BLaER1 (cell line): ENCODE measurements at regions not wholly inside any gene's neighbourhood (a gene's known extent, or its start where the extent isn't known, plus 50 kb on each side); places are given as distances from the start of the nearest gene placed in this dataset.
"Not testable (repeated sequence)": the region's sequence is repeated elsewhere in the genome, so short reads cannot be mapped to it uniquely, and the experiment has no call there.

Experiments used
- H3K27ac ChIP-seq: shearing (Covaris generic); formaldehyde crosslinking; 2 replicates; pipeline ENCODE4 v1.8.1; 2022
- H3K27me3 ChIP-seq: shearing (Covaris generic); formaldehyde crosslinking; 2 replicates; pipeline ENCODE4 v1.8.1; 2022
- H3K36me3 ChIP-seq: shearing (Covaris generic); formaldehyde crosslinking; 2 replicates; pipeline ENCODE4 v1.8.1; 2022
- H3K4me1 ChIP-seq: shearing (Covaris generic); formaldehyde crosslinking; 2 replicates; pipeline ENCODE4 v1.8.1; 2022
- H3K4me2 ChIP-seq: shearing (Covaris generic); formaldehyde crosslinking; 2 replicates; pipeline ENCODE4 v1.8.1; 2022
- H3K4me3 ChIP-seq: shearing (Covaris generic); formaldehyde crosslinking; 2 replicates; pipeline ENCODE4 v1.8.1; 2022
- H3K9ac ChIP-seq: shearing (Covaris generic); formaldehyde crosslinking; 2 replicates; pipeline ENCODE4 v1.8.1; 2022
- H3K9me3 ChIP-seq: shearing (Covaris generic); formaldehyde crosslinking; 2 replicates; pipeline ENCODE4 v1.8.1; 2022
- H4K20me1 ChIP-seq: shearing (Covaris generic); formaldehyde crosslinking; 2 replicates; pipeline ENCODE4 v1.8.1; 2022
- Cebpa-rat ChIP-seq: shearing (Covaris generic); IDR thresholded peaks from 2 replicates; pipeline ENCODE4 v1.8.1; 2022

GRCh38 chr2:132220589-132220988 is 58.8 kb upstream of the ANKRD30BL start:
- H3K27me3 ChIP-seq, H3K9ac ChIP-seq, H4K20me1 ChIP-seq, H3K36me3 ChIP-seq, H3K9me3 ChIP-seq, H3K27ac ChIP-seq, H3K4me3 ChIP-seq, H3K4me1 ChIP-seq, H3K4me2 ChIP-seq: not testable (repeated sequence)

GRCh38 chr2:132221886-132222285 is 60.1 kb upstream of the ANKRD30BL start:
- not testable (repeated sequence) for H3K4me1 ChIP-seq, H4K20me1 ChIP-seq, H3K4me2 ChIP-seq, H3K9ac ChIP-seq, H3K27me3 ChIP-seq, H3K9me3 ChIP-seq, H3K4me3 ChIP-seq, H3K27ac ChIP-seq, H3K36me3 ChIP-seq

GRCh38 chr2:132252191-132252893 is 90.6 kb upstream of the ANKRD30BL start:
- no peak overlapping the region for H3K4me3 ChIP-seq
- H3K9ac ChIP-seq = no peak overlapping the region
- H4K20me1 ChIP-seq = no peaks in the 10 kb centered on the region
- H3K36me3 ChIP-seq = no peaks in the 10 kb centered on the region
- TF ChIP-seq Cebpa-rat = no peak
- H3K9me3 ChIP-seq = peaks cover 61% of the 10 kb centered on the region
- H3K4me1 ChIP-seq = no peaks in the 10 kb centered on the region
- H3K27ac ChIP-seq = no peak overlapping the region
- no peaks in the 10 kb centered on the region for H3K27me3 ChIP-seq
- H3K4me2 ChIP-seq = no peak overlapping the region

- H3K4me1 ChIP-seq = no peaks in the 10 kb centered on the region
- H3K9ac ChIP-seq = no peak overlapping the region
- no peaks in the 10 kb centered on the region for H3K36me3 ChIP-seq
- no peak overlapping the region for H3K27ac ChIP-seq
- H3K4me2 ChIP-seq = no peak overlapping the region
- peaks cover 66% of the 10 kb centered on the region for H3K9me3 ChIP-seq
- H3K27me3 ChIP-seq = no peaks in the 10 kb centered on the region
- no peak overlapping the region for H3K4me3 ChIP-seq
- no peak for TF ChIP-seq Cebpa-rat
- no peaks in the 10 kb centered on the region for H4K20me1 ChIP-seq
Observed at GRCh38 chr2:132252894-132253264, 91.1 kb upstream of the ANKRD30BL start.

GRCh38 chr2:132253496-132254305 is 91.9 kb upstream of the ANKRD30BL start:
- Histone ChIP-seq H3K27ac (no peak overlapping the region), H3K4me1 (no peaks in the 10 kb centered on the region), H4K20me1 (no peaks in the 10 kb centered on the region), H3K9ac (no peak overlapping the region), H3K36me3 (no peaks in the 10 kb centered on the region), H3K9me3 (peaks cover 73% of the 10 kb centered on the region), H3K4me3 (no peak overlapping the region), H3K27me3 (no peaks in the 10 kb centered on the region), H3K4me2 (no peak overlapping the region)
- no peak for TF ChIP-seq Cebpa-rat

GRCh38 chr2:132254306-132254919 is 92.7 kb upstream of the ANKRD30BL start:
- peaks cover 69% of the 10 kb centered on the region for H3K9me3 ChIP-seq

GRCh38 chr2:132255714-132256113 is 94.0 kb upstream of the ANKRD30BL start:
- H3K9ac ChIP-seq = no peak overlapping the region
- H3K9me3 ChIP-seq = peaks cover 59% of the 10 kb centered on the region
- no peak overlapping the region for H3K4me3 ChIP-seq
- H3K27ac ChIP-seq = no peak overlapping the region
- no peaks in the 10 kb centered on the region for H3K4me1 ChIP-seq
- H3K27me3 ChIP-seq = no peaks in the 10 kb centered on the region
- H3K4me2 ChIP-seq = no peak overlapping the region
- H4K20me1 ChIP-seq = no peaks in the 10 kb centered on the region
- H3K36me3 ChIP-seq = no peaks in the 10 kb centered on the region
- no peak for TF ChIP-seq Cebpa-rat

More at GRCh38 chr2:132254306-132254919, 92.7 kb upstream of the ANKRD30BL start:
- H3K4me2 ChIP-seq, H3K9ac ChIP-seq, H4K20me1 ChIP-seq, H3K27ac ChIP-seq, H3K4me3 ChIP-seq, H3K36me3 ChIP-seq, H3K27me3 ChIP-seq, H3K4me1 ChIP-seq: not testable (repeated sequence)

GRCh38 chr2:132256251-132256902 is 94.6 kb upstream of the ANKRD30BL start:
- Histone ChIP-seq H3K9me3 (peaks cover 59% of the 10 kb centered on the region), H3K27me3 (no peaks in the 10 kb centered on the region), H3K9ac (no peak overlapping the region), H3K4me1 (no peaks in the 10 kb centered on the region), H3K36me3 (no peaks in the 10 kb centered on the region), H3K4me2 (no peak overlapping the region), H3K4me3 (no peak overlapping the region), H4K20me1 (no peaks in the 10 kb centered on the region), H3K27ac (no peak overlapping the region)
- TF ChIP-seq Cebpa-rat = no peak

GRCh38 chr2:132256903-132257300 is 95.2 kb upstream of the ANKRD30BL start:
- H4K20me1 ChIP-seq, H3K4me3 ChIP-seq, H3K4me2 ChIP-seq, H3K36me3 ChIP-seq, H3K4me1 ChIP-seq, H3K9ac ChIP-seq, H3K27ac ChIP-seq, H3K27me3 ChIP-seq: not testable (repeated sequence)
- H3K9me3 ChIP-seq = peaks cover 59% of the 10 kb centered on the region

GRCh38 chr2:132257301-132258171 is 95.8 kb upstream of the ANKRD30BL start:
- H3K9me3 ChIP-seq = peaks cover 59% of the 10 kb centered on the region
- not testable (repeated sequence) for H3K36me3 ChIP-seq, H3K4me2 ChIP-seq, H3K27ac ChIP-seq, H3K4me3 ChIP-seq, H3K27me3 ChIP-seq, H3K4me1 ChIP-seq, H3K9ac ChIP-seq, H4K20me1 ChIP-seq

GRCh38 chr2:132259276-132259675 is 97.5 kb upstream of the ANKRD30BL start:
- not testable (repeated sequence) for H3K4me3 ChIP-seq, H3K36me3 ChIP-seq, H3K9ac ChIP-seq, H3K4me2 ChIP-seq, H3K4me1 ChIP-seq, H4K20me1 ChIP-seq, H3K27ac ChIP-seq, H3K27me3 ChIP-seq
- H3K9me3 ChIP-seq = peaks cover 41% of the 10 kb centered on the region

GRCh38 chr2:132265595-132265994 is 103.8 kb upstream of the ANKRD30BL start:
- not testable (repeated sequence) for H4K20me1 ChIP-seq, H3K4me3 ChIP-seq, H3K36me3 ChIP-seq, H3K9ac ChIP-seq, H3K4me2 ChIP-seq, H3K27me3 ChIP-seq, H3K9me3 ChIP-seq, H3K27ac ChIP-seq
- H3K4me1 ChIP-seq = peaks cover 12% of the 10 kb centered on the region
